DOHH2 (cell line): ENCODE measurements at regions not wholly inside any gene's neighbourhood (a gene's known extent, or its start where the extent isn't known, plus 50 kb on each side); places are given as distances from the start of the nearest gene placed in this dataset.
"Not testable (repeated sequence)": the region's sequence is repeated elsewhere in the genome, so short reads cannot be mapped to it uniquely, and the experiment has no call there.

Experiments
- H3F3A ChIP-seq: fragments of 200-600 bp; sonication (generic), shearing (Covaris generic); 2 replicates; pipeline ENCODE4 v1.6.0; 2016; ENCODE audit warnings: antibody characterized with exemption, mild to moderate bottlenecking; ENCODE audit not compliant: control insufficient read depth, insufficient read depth
- H3K27ac ChIP-seq: fragments of 200-600 bp; sonication (generic); 2 replicates; pipeline ENCODE4 v1.5.1; 2014; ENCODE audit warnings: low read depth, mild to moderate bottlenecking, low read length, moderate library complexity
- H3K27me3 ChIP-seq: fragments of 200-600 bp; sonication (generic); 2 replicates; pipeline ENCODE4 v1.6.1; 2014; ENCODE audit warnings: mild to moderate bottlenecking, low read length, mixed read lengths; ENCODE audit not compliant: control insufficient read depth
- H3K36me3 ChIP-seq: fragments of 200-600 bp; sonication (generic); 2 replicates; pipeline ENCODE4 v1.6.1; 2014; ENCODE audit warnings: mild to moderate bottlenecking, low read length, moderate library complexity, mixed read lengths; ENCODE audit not compliant: control insufficient read depth
- H3K4me1 ChIP-seq: fragments of 200-600 bp; sonication (generic); 2 replicates; pipeline ENCODE4 v1.6.1; 2014; ENCODE audit warnings: mild to moderate bottlenecking, low read length, mixed read lengths; ENCODE audit not compliant: control insufficient read depth
- H3K4me2 ChIP-seq: fragments of 200-600 bp; sonication (generic); 2 replicates; pipeline ENCODE4 v1.6.0; 2014; ENCODE audit warnings: mild to moderate bottlenecking, low read length, moderate library complexity
- H3K4me3 ChIP-seq: fragments of 200-600 bp; sonication (generic); 2 replicates; pipeline ENCODE4 v1.5.1; 2014; ENCODE audit warnings: mild to moderate bottlenecking, low read length, mixed read lengths
- H3K79me2 ChIP-seq: fragments of 200-600 bp; sonication (generic); 2 replicates; pipeline ENCODE4 v1.6.1; 2014; ENCODE audit warnings: mild to moderate bottlenecking, low read length, mixed read lengths; ENCODE audit not compliant: control insufficient read depth
- H3K9me2 ChIP-seq: fragments of 200-600 bp; sonication (generic); replicated peaks from 2 replicates; pipeline ENCODE4 v1.6.1; 2014; ENCODE audit warnings: mild to moderate bottlenecking, low read length, mixed read lengths; ENCODE audit not compliant: control insufficient read depth
- H3K9me3 ChIP-seq: fragments of 200-600 bp; sonication (generic); 2 replicates; pipeline ENCODE4 v1.6.1; 2014; ENCODE audit warnings: antibody characterized with exemption, low read length, mixed read lengths; ENCODE audit not compliant: control insufficient read depth, insufficient read depth
- H4K20me1 ChIP-seq: fragments of 200-600 bp; sonication (generic); 2 replicates; pipeline ENCODE4 v1.6.0; 2014; ENCODE audit warnings: low read depth, mild to moderate bottlenecking, antibody characterized with exemption, low read length, moderate library complexity; ENCODE audit not compliant: control insufficient read depth, insufficient read depth
- CTCF ChIP-seq: fragments of 200-600 bp; sonication (generic); IDR thresholded peaks from one replicate; pipeline ENCODE4 v1.5.1; 2014; ENCODE audit warnings: antibody characterized with exemption, mild to moderate bottlenecking, low read depth, low read length; ENCODE audit not compliant: poor library complexity, severe bottlenecking
- EZH2phosphoT487 ChIP-seq: fragments of 200-600 bp; sonication (generic); IDR thresholded peaks from 2 replicates; pipeline ENCODE4 v1.6.1; 2017; ENCODE audit warnings: borderline replicate concordance, mild to moderate bottlenecking, antibody characterized with exemption, low read length, moderate library complexity, mixed read lengths

GRCh38 chr22:34684278-34684677 lies 381.7 kb upstream of the ISX start:
- not testable (repeated sequence) for H4K20me1 ChIP-seq, H3K4me3 ChIP-seq, H3K9me2 ChIP-seq, H3K4me2 ChIP-seq, H3K36me3 ChIP-seq, H3F3A ChIP-seq, H3K9me3 ChIP-seq, H3K4me1 ChIP-seq, H3K27me3 ChIP-seq, H3K79me2 ChIP-seq, H3K27ac ChIP-seq

- H3K4me3 ChIP-seq: no peak overlapping the region
- no peak overlapping the region for H3K27ac ChIP-seq
Observed at GRCh38 chr22:34687116-34687515, 378.8 kb upstream of the ISX start.

GRCh38 chr22:34688825-34689224 lies 377.1 kb upstream of the ISX start:
- Histone ChIP-seq H3K27ac (no peak overlapping the region), H3K4me3 (no peak overlapping the region), H3K27me3 (no peaks in the 10 kb centered on the region), H3K79me2 (no peaks in the 10 kb centered on the region), H3K4me2 (no peak overlapping the region), H4K20me1 (no peaks in the 10 kb centered on the region), H3K36me3 (no peaks in the 10 kb centered on the region), H3K9me3 (no peaks in the 10 kb centered on the region), H3F3A (no peaks in the 10 kb centered on the region), H3K9me2 (no peaks in the 10 kb centered on the region), H3K4me1 (no peaks in the 10 kb centered on the region)
- TF ChIP-seq CTCF (no peak), EZH2phosphoT487 (no peak)

More at GRCh38 chr22:34687116-34687515, 378.8 kb upstream of the ISX start:
- Histone ChIP-seq H4K20me1 (no peaks in the 10 kb centered on the region), H3K4me2 (no peak overlapping the region), H3K9me2 (no peaks in the 10 kb centered on the region), H3K79me2 (no peaks in the 10 kb centered on the region), H3K4me1 (no peaks in the 10 kb centered on the region), H3F3A (no peaks in the 10 kb centered on the region), H3K27me3 (no peaks in the 10 kb centered on the region), H3K36me3 (no peaks in the 10 kb centered on the region), H3K9me3 (no peaks in the 10 kb centered on the region)
- TF ChIP-seq EZH2phosphoT487 (no peak), CTCF (no peak)

GRCh38 chr22:34696557-34696956 lies 369.4 kb upstream of the ISX start:
- Histone ChIP-seq H4K20me1 (no peaks in the 10 kb centered on the region), H3K36me3 (no peaks in the 10 kb centered on the region), H3K4me1 (no peaks in the 10 kb centered on the region), H3K9me3 (no peaks in the 10 kb centered on the region), H3F3A (no peaks in the 10 kb centered on the region), H3K27me3 (no peaks in the 10 kb centered on the region), H3K4me3 (no peak overlapping the region), H3K79me2 (no peaks in the 10 kb centered on the region), H3K9me2 (no peaks in the 10 kb centered on the region), H3K4me2 (no peak overlapping the region), H3K27ac (no peak overlapping the region)
- TF ChIP-seq CTCF (no peak), EZH2phosphoT487 (no peak)
